ENCODE measurements at regions not wholly inside any gene's neighbourhood (a gene's known extent, or its start where the extent isn't known, plus 50 kb on each side); places are given as distances from the start of the nearest gene placed in this dataset.

DNA sequence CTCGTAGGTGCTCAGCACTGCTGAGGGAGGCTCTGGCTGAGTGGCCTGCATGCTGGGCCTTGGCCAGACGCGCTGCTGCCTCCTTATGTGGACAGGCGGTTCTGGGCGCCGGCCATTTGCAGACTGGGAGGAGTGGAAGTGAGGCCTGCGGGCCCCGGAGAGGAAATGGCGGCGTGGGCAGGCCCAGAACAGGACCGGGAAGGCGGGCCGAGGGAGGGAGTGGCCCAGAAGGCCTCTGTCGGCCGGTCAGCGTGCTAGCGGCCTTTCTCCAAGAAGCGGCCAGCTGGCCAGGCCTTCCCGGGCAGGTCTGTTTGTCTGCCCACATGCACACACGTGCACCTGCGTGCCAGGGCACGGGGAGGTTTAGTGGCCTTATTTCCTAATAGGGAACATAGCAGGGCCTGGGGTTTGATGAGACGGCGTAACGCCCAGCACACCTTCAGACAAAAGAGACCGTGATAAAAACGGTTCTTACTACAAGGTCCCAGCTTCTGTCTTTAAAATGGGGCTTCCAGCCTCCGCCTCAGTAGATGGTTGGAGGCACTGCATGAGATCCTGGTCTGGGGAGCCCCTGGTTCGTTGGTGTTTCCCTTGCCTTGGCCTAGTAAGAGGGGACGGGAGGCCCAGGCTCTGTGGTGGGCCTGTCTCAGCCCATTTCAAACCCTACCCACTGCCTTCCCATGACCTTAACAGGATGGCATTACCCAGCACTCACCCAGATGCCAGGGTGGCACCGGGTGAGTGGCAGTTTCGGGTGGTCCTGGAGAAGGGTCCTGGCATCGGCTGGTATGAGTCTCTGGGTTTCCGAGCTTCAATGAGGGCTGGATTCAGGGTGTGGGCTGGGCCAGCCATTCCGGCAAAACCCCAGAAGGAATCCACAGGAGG, 65.1 kb upstream of the PPARA start:
- ChIA-PET CTCF (no interaction called here), POLR2A (no interaction called here)
- ATAC-seq: no peak
- Mint-ChIP-seq H3K27ac (no peak overlapping the region), H3K9me3 (no peaks in the 10 kb centered on the region), H3K27me3 (no peaks in the 10 kb centered on the region), H3K36me3 (ENCODE audit: low read depth) (no peaks in the 10 kb centered on the region), H3K4me1 (ENCODE audit: low read depth) (no peaks in the 10 kb centered on the region), H3K4me3 (no peak overlapping the region)
- no peak for TF ChIP-seq CTCF (IDR thresholded peaks at IDR 0.05)
- no peak for DNase-seq
- intact Hi-C loops (cut with micrococcal nuclease): no loop called here

- H3K36me3 Mint-ChIP-seq (ENCODE audit: low read depth): no peaks in the 10 kb centered on the region
- no peaks in the 10 kb centered on the region for H3K4me1 Mint-ChIP-seq (ENCODE audit: low read depth)
- ATAC-seq (no peak), DNase-seq (no peak)
- H3K27ac Mint-ChIP-seq: no peak overlapping the region
- intact Hi-C loops (cut with micrococcal nuclease): no loop called here
- ChIA-PET POLR2A (no interaction called here), CTCF (no interaction called here)
- H3K9me3 Mint-ChIP-seq: no peaks in the 10 kb centered on the region
- no peaks in the 10 kb centered on the region for H3K27me3 Mint-ChIP-seq
- TF ChIP-seq CTCF (IDR thresholded peaks at IDR 0.05): no peak
- H3K4me3 Mint-ChIP-seq: no peak overlapping the region
Observed at GRCh38 chr22:46085828-46086576, 64.3 kb upstream of the PPARA start.

DNA sequence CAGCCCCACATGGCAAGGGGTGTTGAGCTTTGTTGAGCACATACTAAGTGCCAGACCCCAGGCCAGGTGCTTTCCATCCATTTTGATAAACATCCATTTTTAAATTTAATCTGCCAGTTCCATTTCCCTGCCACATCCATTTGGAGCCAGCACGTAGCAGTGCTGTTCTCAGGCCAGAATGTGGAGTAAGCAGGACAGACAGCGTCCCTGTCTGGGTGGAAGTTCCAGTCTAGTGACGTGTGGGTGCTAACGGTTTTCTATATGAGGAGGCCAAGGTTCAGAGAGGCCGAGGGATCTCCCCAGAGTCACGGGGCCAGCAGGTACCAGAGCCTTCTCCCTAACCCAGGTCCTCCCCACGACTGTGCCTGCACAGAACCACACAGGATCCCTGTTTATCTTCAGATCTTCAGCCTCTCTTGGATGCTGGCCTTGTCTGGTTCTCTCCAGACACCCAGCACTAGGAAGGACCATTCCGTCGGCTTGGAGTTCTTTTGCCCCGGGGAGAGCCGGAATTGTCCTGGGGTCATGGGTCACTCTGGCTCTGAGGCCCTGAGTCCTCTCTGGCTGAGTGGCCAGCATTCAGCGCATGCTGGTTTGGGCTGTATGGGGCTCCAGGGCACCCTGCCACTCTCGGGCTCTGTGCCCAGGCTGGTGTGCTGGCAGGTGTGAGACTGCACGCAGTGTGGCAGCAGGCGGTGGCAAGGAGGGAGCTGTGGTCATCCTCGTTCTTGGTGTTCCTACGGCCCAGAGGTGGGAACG, 63.6 kb upstream of the PPARA start:
- Mint-ChIP-seq H3K4me3 (no peak overlapping the region), H3K36me3 (ENCODE audit: low read depth) (no peaks in the 10 kb centered on the region), H3K27ac (no peak overlapping the region), H3K4me1 (ENCODE audit: low read depth) (no peaks in the 10 kb centered on the region), H3K27me3 (no peaks in the 10 kb centered on the region), H3K9me3 (no peaks in the 10 kb centered on the region)
- DNase-seq: no peak
- intact Hi-C loops (cut with micrococcal nuclease): no loop called here
- no peak for TF ChIP-seq CTCF (IDR thresholded peaks at IDR 0.05)
- ATAC-seq: no peak
- ChIA-PET POLR2A (no interaction called here), CTCF (no interaction called here)

DNA sequence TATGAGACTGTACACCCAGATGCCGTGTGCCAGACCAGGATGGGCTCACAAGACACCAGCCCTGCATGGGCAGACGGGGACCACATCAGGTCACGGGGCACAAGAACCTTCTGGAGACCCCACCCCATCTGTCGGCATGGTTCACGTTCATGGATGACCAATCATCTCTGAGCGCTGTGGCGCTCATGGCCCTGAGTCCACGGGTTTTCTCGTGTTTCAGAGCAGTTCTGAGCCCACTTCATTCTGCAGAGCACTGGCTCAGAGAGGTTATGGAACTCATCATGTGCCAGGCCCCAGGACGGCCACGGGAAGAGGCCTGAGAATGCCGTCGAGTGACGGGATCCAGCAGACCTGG, 63.0 kb upstream of the PPARA start:
- Mint-ChIP-seq H3K4me3 (no peak overlapping the region), H3K27ac (no peak overlapping the region), H3K36me3 (ENCODE audit: low read depth) (no peaks in the 10 kb centered on the region), H3K4me1 (ENCODE audit: low read depth) (no peaks in the 10 kb centered on the region), H3K27me3 (no peaks in the 10 kb centered on the region), H3K9me3 (no peaks in the 10 kb centered on the region)
- ChIA-PET CTCF (no interaction called here), POLR2A (no interaction called here)
- DNase-seq (no peak), ATAC-seq (no peak)
- no peak for TF ChIP-seq CTCF (IDR thresholded peaks at IDR 0.05)
- intact Hi-C loops (cut with micrococcal nuclease): no loop called here
